ENCODE measurements at regions not wholly inside any gene's neighbourhood (a gene's known extent, or its start where the extent isn't known, plus 50 kb on each side); places are given as distances from the start of the nearest gene placed in this dataset.

- TF ChIP-seq GATA2 (IDR thresholded peaks at IDR 0.05; ENCODE audit: low read depth, low read length) (no peak), GATA3 (IDR thresholded peaks at IDR 0.05; ENCODE audit: low read depth, low read length) (no peak)
Observed at GRCh38 chr3:65251375-65251774, 563.6 kb upstream of the ADAMTS9 start.

GRCh38 chr3:65246561-65246960 is 558.8 kb upstream of the ADAMTS9 start:
- TF ChIP-seq GATA3 (IDR thresholded peaks at IDR 0.05; ENCODE audit: low read depth, low read length) (peak; percentile 39; the same call in 1 of the 2 replicates), GATA2 (IDR thresholded peaks at IDR 0.05; ENCODE audit: low read depth, low read length) (peak; percentile 85)

GRCh38 chr3:65245133-65246063 is 557.6 kb upstream of the ADAMTS9 start:
- TF ChIP-seq GATA2 (IDR thresholded peaks at IDR 0.05; ENCODE audit: low read depth, low read length), result peak; percentile 68
- TF ChIP-seq GATA3 (IDR thresholded peaks at IDR 0.05; ENCODE audit: low read depth, low read length), result 0 out of 2 replicates have a peak, but pooled peaks have one; percentile 14

GRCh38 chr3:65240366-65240765 is 552.6 kb upstream of the ADAMTS9 start:
- TF ChIP-seq GATA2 (IDR thresholded peaks at IDR 0.05; ENCODE audit: low read depth, low read length), result no peak
- no peak for TF ChIP-seq GATA3 (IDR thresholded peaks at IDR 0.05; ENCODE audit: low read depth, low read length)

- TF ChIP-seq GATA3 (IDR thresholded peaks at IDR 0.05; ENCODE audit: low read depth, low read length) (no peak), GATA2 (IDR thresholded peaks at IDR 0.05; ENCODE audit: low read depth, low read length) (no peak)
Observed at GRCh38 chr3:65238652-65239051, 550.9 kb upstream of the ADAMTS9 start.

- TF ChIP-seq GATA3 (IDR thresholded peaks at IDR 0.05; ENCODE audit: low read depth, low read length) (peak; percentile 66), GATA2 (IDR thresholded peaks at IDR 0.05; ENCODE audit: low read depth, low read length) (peak; percentile 71)
Observed at GRCh38 chr3:65234499-65234898, 546.7 kb upstream of the ADAMTS9 start.

GRCh38 chr3:65233561-65233960 is 545.8 kb upstream of the ADAMTS9 start:
- no peak for TF ChIP-seq GATA2 (IDR thresholded peaks at IDR 0.05; ENCODE audit: low read depth, low read length)

- TF ChIP-seq GATA3 (IDR thresholded peaks at IDR 0.05; ENCODE audit: low read depth, low read length) (peak; percentile 99), GATA2 (IDR thresholded peaks at IDR 0.05; ENCODE audit: low read depth, low read length) (peak; percentile 95)
Observed at GRCh38 chr3:65231544-65231943, 543.7 kb upstream of the ADAMTS9 start.

- TF ChIP-seq GATA3 (IDR thresholded peaks at IDR 0.05; ENCODE audit: low read depth, low read length), result peak; percentile 45; the same call in 1 of the 2 replicates
- TF ChIP-seq GATA2 (IDR thresholded peaks at IDR 0.05; ENCODE audit: low read depth, low read length), result peak; percentile 46; the same call in 1 of the 2 replicates
Observed at GRCh38 chr3:65230261-65231139, 542.7 kb upstream of the ADAMTS9 start.

GRCh38 chr3:65226287-65226686 is 538.5 kb upstream of the ADAMTS9 start:
- no peak for TF ChIP-seq GATA2 (IDR thresholded peaks at IDR 0.05; ENCODE audit: low read depth, low read length)
- TF ChIP-seq GATA3 (IDR thresholded peaks at IDR 0.05; ENCODE audit: low read depth, low read length), result no peak

GRCh38 chr3:65210026-65210814 is 522.4 kb upstream of the ADAMTS9 start:
- TF ChIP-seq GATA3 (IDR thresholded peaks at IDR 0.05; ENCODE audit: low read depth, low read length) (peak; percentile 57), GATA2 (IDR thresholded peaks at IDR 0.05; ENCODE audit: low read depth, low read length) (peak; percentile 28)

- TF ChIP-seq GATA2 (IDR thresholded peaks at IDR 0.05; ENCODE audit: low read depth, low read length) (no peak), GATA3 (IDR thresholded peaks at IDR 0.05; ENCODE audit: low read depth, low read length) (no peak)
Observed at GRCh38 chr3:65202395-65202794, 514.6 kb upstream of the ADAMTS9 start.

GRCh38 chr3:65201926-65202325 is 514.1 kb upstream of the ADAMTS9 start:
- TF ChIP-seq GATA2 (IDR thresholded peaks at IDR 0.05; ENCODE audit: low read depth, low read length), result no peak
- TF ChIP-seq GATA3 (IDR thresholded peaks at IDR 0.05; ENCODE audit: low read depth, low read length), result peak; percentile 39; the same call in 1 of the 2 replicates
